HG02759 (cell line): ENCODE measurements at regions not wholly inside any gene's neighbourhood (a gene's known extent, or its start where the extent isn't known, plus 50 kb on each side); places are given as distances from the start of the nearest gene placed in this dataset.
"Not testable (repeated sequence)": the region's sequence is repeated elsewhere in the genome, so short reads cannot be mapped to it uniquely, and the experiment has no call there.

Experiments used
- ATAC-seq: cut with Tn5 transposase; IDR thresholded peaks from one replicate; pipeline ENCODE4 v1.9.1; 2021; ENCODE audit warnings: mild to moderate bottlenecking, moderate library complexity; ENCODE audit not compliant: unreplicated experiment

GRCh38 chr4:83734576-83734975 lies 198.7 kb downstream of the GPAT3 start:
- ATAC-seq, result no peak

GRCh38 chr4:83732114-83732635 lies 196.3 kb downstream of the GPAT3 start:
- ATAC-seq, result no peak

- no peak for ATAC-seq
Observed at GRCh38 chr4:83731609-83732008, 195.7 kb downstream of the GPAT3 start.

GRCh38 chr4:83730958-83731357 lies 195.1 kb downstream of the GPAT3 start:
- ATAC-seq, result not testable (repeated sequence)

GRCh38 chr4:83728191-83728590 lies 192.3 kb downstream of the GPAT3 start:
- no peak for ATAC-seq

- ATAC-seq, result no peak
Observed at GRCh38 chr4:83725336-83726085, 189.6 kb downstream of the GPAT3 start.

GRCh38 chr4:83724485-83725335 lies 188.8 kb downstream of the GPAT3 start:
- no peak for ATAC-seq

- ATAC-seq, result no peak
Observed at GRCh38 chr4:83723609-83724008, 187.7 kb downstream of the GPAT3 start.

- ATAC-seq, result no peak
Observed at GRCh38 chr4:83722730-83723269, 186.9 kb downstream of the GPAT3 start.

GRCh38 chr4:83716874-83717273 lies 181.0 kb downstream of the GPAT3 start:
- ATAC-seq, result no peak

GRCh38 chr4:83712890-83713289 lies 177.0 kb downstream of the GPAT3 start:
- ATAC-seq, result no peak

GRCh38 chr4:83709627-83710026 lies 173.7 kb downstream of the GPAT3 start:
- no peak for ATAC-seq

- no peak for ATAC-seq
Observed at GRCh38 chr4:83708500-83709175, 172.7 kb downstream of the GPAT3 start.

GRCh38 chr4:83704786-83705185 lies 168.9 kb downstream of the GPAT3 start:
- no peak for ATAC-seq

GRCh38 chr4:83703752-83704151 lies 167.8 kb downstream of the GPAT3 start:
- no peak for ATAC-seq

- no peak for ATAC-seq
Observed at GRCh38 chr4:83701041-83701440, 165.1 kb downstream of the GPAT3 start.

GRCh38 chr4:83699358-83699757 lies 163.4 kb downstream of the GPAT3 start:
- ATAC-seq, result no peak

- ATAC-seq, result no peak
Observed at GRCh38 chr4:83692028-83692427, 156.1 kb downstream of the GPAT3 start.

- ATAC-seq, result no peak
Observed at GRCh38 chr4:83686166-83686565, 150.3 kb downstream of the GPAT3 start.

- no peak for ATAC-seq
Observed at GRCh38 chr4:83679692-83680091, 143.8 kb downstream of the GPAT3 start.

- no peak for ATAC-seq
Observed at GRCh38 chr4:83679254-83679653, 143.3 kb downstream of the GPAT3 start.
